ENCODE measurements at regions not wholly inside any gene's neighbourhood (a gene's known extent, or its start where the extent isn't known, plus 50 kb on each side); places are given as distances from the start of the nearest gene placed in this dataset.

DNA sequence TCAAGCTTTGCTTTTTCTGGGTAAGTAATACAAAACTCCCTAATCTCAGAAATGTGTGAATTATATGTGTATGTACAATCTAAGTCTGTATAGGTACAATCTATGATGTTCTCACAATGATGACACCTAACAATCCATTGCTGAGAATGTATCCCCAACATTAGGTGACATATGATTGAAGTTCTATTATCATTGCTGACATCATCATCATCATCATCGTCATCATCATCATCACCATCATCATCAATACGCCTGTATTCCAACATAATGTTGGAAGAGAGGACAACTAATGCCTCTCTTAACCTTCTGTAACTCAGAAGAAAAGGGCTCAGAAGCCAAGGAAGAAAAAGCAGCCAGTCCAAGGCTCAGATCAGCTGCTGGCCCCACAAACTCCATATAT is 84.2 kb upstream of the FBXO11 start:
- no peaks in the 10 kb centered on the region for H3K36me3 ChIP-seq
- H3K4me1 ChIP-seq = no peaks in the 10 kb centered on the region
- TF ChIP-seq, protein P1, sequence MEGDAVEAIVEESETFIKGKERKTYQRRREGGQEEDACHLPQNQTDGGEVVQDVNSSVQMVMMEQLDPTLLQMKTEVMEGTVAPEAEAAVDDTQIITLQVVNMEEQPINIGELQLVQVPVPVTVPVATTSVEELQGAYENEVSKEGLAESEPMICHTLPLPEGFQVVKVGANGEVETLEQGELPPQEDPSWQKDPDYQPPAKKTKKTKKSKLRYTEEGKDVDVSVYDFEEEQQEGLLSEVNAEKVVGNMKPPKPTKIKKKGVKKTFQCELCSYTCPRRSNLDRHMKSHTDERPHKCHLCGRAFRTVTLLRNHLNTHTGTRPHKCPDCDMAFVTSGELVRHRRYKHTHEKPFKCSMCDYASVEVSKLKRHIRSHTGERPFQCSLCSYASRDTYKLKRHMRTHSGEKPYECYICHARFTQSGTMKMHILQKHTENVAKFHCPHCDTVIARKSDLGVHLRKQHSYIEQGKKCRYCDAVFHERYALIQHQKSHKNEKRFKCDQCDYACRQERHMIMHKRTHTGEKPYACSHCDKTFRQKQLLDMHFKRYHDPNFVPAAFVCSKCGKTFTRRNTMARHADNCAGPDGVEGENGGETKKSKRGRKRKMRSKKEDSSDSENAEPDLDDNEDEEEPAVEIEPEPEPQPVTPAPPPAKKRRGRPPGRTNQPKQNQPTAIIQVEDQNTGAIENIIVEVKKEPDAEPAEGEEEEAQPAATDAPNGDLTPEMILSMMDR (IDR thresholded peaks at IDR 0.05) = no peak
- no peak for ATAC-seq
- no peak overlapping the region for H3K4me3 ChIP-seq
- intact Hi-C loops (cut with DNase I) = no loop called here
- H3K27ac ChIP-seq = no peak overlapping the region
- peaks cover 0 to 23% (median 0%) of the 10 kb centered on the region in 7 donors for H3K27me3 ChIP-seq
- H3K9me3 ChIP-seq = no peaks in the 10 kb centered on the region
- no peak for DNase-seq
- WGBS, 2 donors = 93 to 96% methylated on average over 2 of the region's 2 CpGs

DNA sequence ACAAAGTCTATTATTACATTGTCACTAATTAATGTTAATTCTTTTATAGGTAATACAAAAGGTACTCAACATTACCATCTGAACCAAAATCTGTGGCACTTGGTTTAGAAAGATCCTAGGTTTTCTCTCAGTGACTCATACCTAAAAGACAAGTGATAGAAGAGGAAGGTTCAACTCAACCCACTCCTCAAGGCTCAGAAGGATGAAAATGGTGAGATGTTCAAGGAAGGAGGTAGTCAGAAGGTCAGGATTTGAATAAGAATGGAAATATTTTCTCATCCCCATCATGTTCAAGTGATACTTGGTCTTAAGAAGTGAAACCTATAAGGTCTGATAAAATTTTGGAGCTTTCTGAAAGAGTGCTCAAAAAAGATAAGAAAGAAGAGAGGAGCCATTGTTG is 86.4 kb upstream of the FBXO11 start:
- DNase-seq (no peak), ATAC-seq (no peak)
- Histone ChIP-seq H3K27me3 (peaks cover 0 to 14% (median 0%) of the 10 kb centered on the region in 7 donors), H3K4me1 (no peaks in the 10 kb centered on the region), H3K36me3 (no peaks in the 10 kb centered on the region), H3K4me3 (no peak overlapping the region), H3K27ac (no peak overlapping the region), H3K9me3 (no peaks in the 10 kb centered on the region)
- TF ChIP-seq, protein P1 (IDR thresholded peaks at IDR 0.05) = no peak
- intact Hi-C loops (cut with DNase I) = no loop called here

DNA sequence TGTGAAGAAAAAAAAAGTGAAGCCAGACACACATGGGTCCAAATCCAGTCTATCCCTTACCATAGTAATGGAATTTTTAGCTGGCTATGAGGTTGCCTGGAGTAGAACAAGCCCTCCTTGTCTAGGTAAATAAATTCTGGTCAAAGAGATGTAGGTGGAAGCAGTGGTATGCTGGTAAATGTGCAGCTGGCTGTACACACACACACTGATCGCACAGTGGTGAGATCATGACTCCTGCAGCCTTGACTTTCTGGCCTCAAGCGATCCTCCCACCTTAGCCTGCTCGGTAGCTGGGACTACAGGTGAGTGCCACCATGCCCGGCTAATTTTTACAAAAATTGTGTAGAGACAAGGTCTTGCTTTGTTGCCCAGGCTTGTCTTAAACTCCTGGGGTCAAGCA is 90.5 kb upstream of the FBXO11 start:
- ATAC-seq (no peak), DNase-seq (no peak)
- Histone ChIP-seq H3K36me3 (no peaks in the 10 kb centered on the region), H3K27me3 (peaks cover 0 to 9% (median 0%) of the 10 kb centered on the region in 7 donors), H3K4me1 (no peaks in the 10 kb centered on the region), H3K4me3 (no peak overlapping the region), H3K27ac (no peak overlapping the region), H3K9me3 (no peaks in the 10 kb centered on the region)
- TF ChIP-seq, protein P1 (IDR thresholded peaks at IDR 0.05) = no peak
- 86 to 87% methylated on average over 4 of the region's 4 CpGs for WGBS, 2 donors
- intact Hi-C loops (cut with DNase I) = no loop called here

DNA sequence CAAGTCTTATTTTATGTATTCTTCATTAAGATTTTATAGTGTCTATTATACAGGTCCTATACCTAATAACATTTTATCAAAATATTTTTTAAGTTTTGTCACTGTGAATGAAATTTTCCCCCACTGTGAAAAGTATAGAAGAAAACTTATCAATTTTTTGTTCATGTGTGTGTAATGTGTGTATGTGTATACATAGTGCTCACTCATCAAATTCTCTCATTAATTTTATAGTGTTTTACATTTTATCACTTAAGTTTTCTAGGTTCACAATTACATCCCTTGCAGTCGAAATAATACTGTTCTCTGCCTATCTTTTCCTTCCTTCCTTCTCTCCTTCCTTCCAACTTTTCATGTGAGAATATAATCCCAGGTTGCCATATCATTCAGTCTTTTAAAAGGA is 93.2 kb upstream of the FBXO11 start:
- H3K4me3 ChIP-seq = no peak overlapping the region
- H3K27ac ChIP-seq = no peak overlapping the region
- peaks cover 0 to 7% (median 0%) of the 10 kb centered on the region in 7 donors for H3K27me3 ChIP-seq
- ATAC-seq (no peak), DNase-seq (no peak)
- WGBS, 2 donors = 68 to 76% methylated on average over 1 of the region's 1 CpG
- no peaks in the 10 kb centered on the region for H3K36me3 ChIP-seq
- intact Hi-C loops (cut with DNase I) = no loop called here
- H3K4me1 ChIP-seq = no peaks in the 10 kb centered on the region
- no peaks in the 10 kb centered on the region for H3K9me3 ChIP-seq
- TF ChIP-seq, protein P1 (IDR thresholded peaks at IDR 0.05) = no peak

DNA sequence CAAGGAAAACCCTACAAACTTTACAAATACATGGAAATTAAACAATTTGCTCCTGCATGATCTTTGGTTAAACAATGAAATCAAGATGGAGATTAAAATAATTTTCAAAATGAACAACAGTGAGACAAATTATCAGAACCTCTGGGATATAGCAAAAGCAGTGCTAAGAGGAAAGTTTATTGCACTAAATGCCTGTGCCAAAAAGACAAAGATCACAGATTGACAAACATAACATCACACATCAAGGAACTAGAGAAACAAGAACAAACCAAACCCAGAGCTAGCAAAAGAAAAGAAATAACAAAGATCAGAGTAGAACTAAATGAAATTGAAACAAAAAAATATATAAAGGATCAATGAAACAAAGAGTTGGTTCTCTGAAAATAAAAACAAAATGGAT is 95.2 kb upstream of the FBXO11 start:
- DNase-seq = no peak

More for the DNA sequence above, 95.2 kb upstream of the FBXO11 start:
- Histone ChIP-seq H3K4me3 (no peak overlapping the region), H3K27me3 (peaks cover 0 to 6% (median 0%) of the 10 kb centered on the region in 7 donors), H3K4me1 (no peaks in the 10 kb centered on the region), H3K9me3 (no peaks in the 10 kb centered on the region), H3K27ac (no peak overlapping the region), H3K36me3 (no peaks in the 10 kb centered on the region)
- no peak for ATAC-seq
- intact Hi-C loops (cut with DNase I) = no loop called here
- TF ChIP-seq, protein P1 (IDR thresholded peaks at IDR 0.05) = no peak

All from heart right ventricle (tissue), 16 donors.